ENCODE measurements at regions not wholly inside any gene's neighbourhood (a gene's known extent, or its start where the extent isn't known, plus 50 kb on each side); places are given as distances from the start of the nearest gene placed in this dataset.

- H3K4me2 ChIP-seq (ENCODE audit: low read length): no peak overlapping the region
- H2AFZ ChIP-seq (ENCODE audit: low read length): no peak overlapping the region
- no peaks in the 10 kb centered on the region for H3F3A ChIP-seq (ENCODE audit: insufficient read depth, low read length)
- H3K9ac ChIP-seq (ENCODE audit: low read length): no peak overlapping the region
- no peaks in the 10 kb centered on the region for H3K4me1 ChIP-seq (ENCODE audit: insufficient read depth, low read length, severe bottlenecking)
- no peaks in the 10 kb centered on the region for H3K36me3 ChIP-seq (ENCODE audit: insufficient read depth, low read length)
- H3K27ac ChIP-seq (ENCODE audit: low read depth, low read length, poor library complexity, severe bottlenecking): no peak overlapping the region
- no peaks in the 10 kb centered on the region for H3K9me2 ChIP-seq (ENCODE audit: low read depth, low read length)
- no peak overlapping the region for H3K4me3 ChIP-seq (ENCODE audit: low read depth, low read length, poor library complexity, severe bottlenecking)
- H3K79me2 ChIP-seq (ENCODE audit: insufficient read depth, low read length): no peaks in the 10 kb centered on the region
- TF ChIP-seq EZH2 (IDR thresholded peaks at IDR 0.05; ENCODE audit: borderline replicate concordance, low read length): no peak
- no peak for TF ChIP-seq CTCF (IDR thresholded peaks at IDR 0.05; ENCODE audit: low read length)
- H3K9me3 ChIP-seq (ENCODE audit: low read length): no peaks in the 10 kb centered on the region
- no peaks in the 10 kb centered on the region for H4K20me1 ChIP-seq (ENCODE audit: insufficient read depth, low read length)
- H3K27me3 ChIP-seq (ENCODE audit: insufficient read depth, low read length): peaks cover 5% of the 10 kb centered on the region; the same call in 1 of the 2 replicates
These were observed 76.3 kb upstream of the MGMT start for GRCh38 chr10:129390726-129391125.

- Histone ChIP-seq H3K4me3 (ENCODE audit: low read depth, low read length, poor library complexity, severe bottlenecking) (no peak overlapping the region), H3K4me1 (ENCODE audit: insufficient read depth, low read length, severe bottlenecking) (no peaks in the 10 kb centered on the region), H4K20me1 (ENCODE audit: insufficient read depth, low read length) (no peaks in the 10 kb centered on the region), H2AFZ (ENCODE audit: low read length) (no peak overlapping the region), H3F3A (ENCODE audit: insufficient read depth, low read length) (no peaks in the 10 kb centered on the region), H3K79me2 (ENCODE audit: insufficient read depth, low read length) (no peaks in the 10 kb centered on the region), H3K9me3 (ENCODE audit: low read length) (no peaks in the 10 kb centered on the region), H3K9ac (ENCODE audit: low read length) (no peak overlapping the region), H3K27me3 (ENCODE audit: insufficient read depth, low read length) (peaks cover 5% of the 10 kb centered on the region; the same call in 1 of the 2 replicates), H3K9me2 (ENCODE audit: low read depth, low read length) (no peaks in the 10 kb centered on the region), H3K36me3 (ENCODE audit: insufficient read depth, low read length) (no peaks in the 10 kb centered on the region), H3K27ac (ENCODE audit: low read depth, low read length, poor library complexity, severe bottlenecking) (no peak overlapping the region), H3K4me2 (ENCODE audit: low read length) (no peak overlapping the region)
- TF ChIP-seq EZH2 (IDR thresholded peaks at IDR 0.05; ENCODE audit: borderline replicate concordance, low read length): no peak
- no peak for TF ChIP-seq CTCF (IDR thresholded peaks at IDR 0.05; ENCODE audit: low read length)
These were observed 75.6 kb upstream of the MGMT start for GRCh38 chr10:129391464-129391863.

- H3K9me3 ChIP-seq (ENCODE audit: low read length): no peaks in the 10 kb centered on the region
- no peak overlapping the region for H3K4me3 ChIP-seq (ENCODE audit: low read depth, low read length, poor library complexity, severe bottlenecking)
- no peaks in the 10 kb centered on the region for H3K9me2 ChIP-seq (ENCODE audit: low read depth, low read length)
- TF ChIP-seq CTCF (IDR thresholded peaks at IDR 0.05; ENCODE audit: low read length): no peak
- TF ChIP-seq EZH2 (IDR thresholded peaks at IDR 0.05; ENCODE audit: borderline replicate concordance, low read length): no peak
- H3K36me3 ChIP-seq (ENCODE audit: insufficient read depth, low read length): no peaks in the 10 kb centered on the region
- H3K4me1 ChIP-seq (ENCODE audit: insufficient read depth, low read length, severe bottlenecking): no peaks in the 10 kb centered on the region
- no peak overlapping the region for H3K4me2 ChIP-seq (ENCODE audit: low read length)
- no peaks in the 10 kb centered on the region for H3F3A ChIP-seq (ENCODE audit: insufficient read depth, low read length)
- H3K27me3 ChIP-seq (ENCODE audit: insufficient read depth, low read length): peaks cover 5% of the 10 kb centered on the region
- H3K27ac ChIP-seq (ENCODE audit: low read depth, low read length, poor library complexity, severe bottlenecking): no peak overlapping the region
- no peak overlapping the region for H2AFZ ChIP-seq (ENCODE audit: low read length)
- no peaks in the 10 kb centered on the region for H3K79me2 ChIP-seq (ENCODE audit: insufficient read depth, low read length)
- no peak overlapping the region for H3K9ac ChIP-seq (ENCODE audit: low read length)
- H4K20me1 ChIP-seq (ENCODE audit: insufficient read depth, low read length): no peaks in the 10 kb centered on the region
These were observed 74.2 kb upstream of the MGMT start for GRCh38 chr10:129392855-129393254.
